Activated T-helper 1 cell treated with anti-CD3 and anti-CD28 coated beads, Interleukin-12 subunit alpha, Interleukin-12 subunit beta, Interleukin-2, Interleukin-4 antibody, amounts not matched to agents 30 ng/mL and 10 ng/mL and 1 ng/mL, durations not matched to agents 14 hours and 24 hours and 36 hours (primary cell): ENCODE measurements at regions not wholly inside any gene's neighbourhood (a gene's known extent, or its start where the extent isn't known, plus 50 kb on each side); places are given as distances from the start of the nearest gene placed in this dataset.
"Not testable (repeated sequence)": the region's sequence is repeated elsewhere in the genome, so short reads cannot be mapped to it uniquely, and the experiment has no call there.

Experiments used
- DNase-seq: peaks from one replicate; pipeline ENCODE4 v3.0.0; 2021; ENCODE audit warnings: low spot score
- H3K27ac Mint-ChIP-seq: one replicate; pipeline ENCODE4 v1.8.0; 2021; ENCODE audit warnings: mild to moderate bottlenecking, mixed read lengths
- H3K27me3 Mint-ChIP-seq: one replicate; pipeline ENCODE4 v1.8.0; 2022; ENCODE audit warnings: mild to moderate bottlenecking, moderate library complexity, mixed read lengths; ENCODE audit not compliant: insufficient read depth
- H3K36me3 Mint-ChIP-seq: one replicate; pipeline ENCODE4 v1.8.0; 2021; ENCODE audit warnings: low read depth, mixed read lengths
- H3K4me1 Mint-ChIP-seq: one replicate; pipeline ENCODE4 v1.8.0; 2021; ENCODE audit warnings: low read depth, mixed read lengths
- H3K4me3 Mint-ChIP-seq: one replicate; pipeline ENCODE4 v1.8.0; 2021; ENCODE audit warnings: mild to moderate bottlenecking, moderate library complexity, mixed read lengths
- H3K9me3 Mint-ChIP-seq: one replicate; pipeline ENCODE4 v1.8.0; 2021; ENCODE audit warnings: mixed read lengths
- intact Hi-C: fragments of 100-400 bp; cut with micrococcal nuclease; formaldehyde crosslinking; loops from one replicate; pipeline ENCODE4 v1.15.1; 2024

DNA sequence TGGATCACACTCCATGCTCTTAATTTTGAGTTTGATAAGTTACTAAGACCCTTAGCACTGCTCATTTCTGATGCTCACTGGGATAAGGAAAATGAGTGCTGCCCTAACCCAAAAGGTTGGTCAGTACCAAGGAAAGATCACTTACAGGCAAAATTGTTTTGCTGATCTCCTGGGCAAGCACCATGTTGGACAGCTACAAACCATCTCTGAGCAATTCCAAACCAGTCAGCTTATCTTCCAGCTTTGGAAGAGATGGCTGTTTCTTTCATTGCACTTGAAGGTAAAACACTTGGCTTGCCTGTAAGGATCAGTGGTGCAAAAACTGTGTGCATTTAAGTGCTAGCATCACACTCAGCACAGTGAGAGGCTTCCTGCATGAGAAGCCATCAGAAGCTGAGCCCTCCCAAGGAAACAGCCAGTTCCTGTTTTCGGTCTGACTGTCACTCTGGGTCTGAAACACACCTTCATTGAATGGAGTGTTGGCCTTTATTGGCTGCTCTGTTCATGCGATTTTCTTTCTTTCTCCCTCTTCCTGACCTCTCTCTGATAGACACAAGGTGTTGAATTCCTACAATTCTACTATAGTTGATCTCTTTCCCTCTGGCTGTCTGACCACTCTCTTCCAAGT is 126.4 kb upstream of the GHITM start:
- intact Hi-C loops: no loop called here
- H3K4me1 Mint-ChIP-seq: peaks cover 6% of the 10 kb centered on the region
- no peaks in the 10 kb centered on the region for H3K36me3 Mint-ChIP-seq
- DNase-seq: no peak
- H3K27me3 Mint-ChIP-seq: peaks cover 11% of the 10 kb centered on the region
- H3K4me3 Mint-ChIP-seq: no peak overlapping the region
- no peak overlapping the region for H3K27ac Mint-ChIP-seq
- no peaks in the 10 kb centered on the region for H3K9me3 Mint-ChIP-seq

DNA sequence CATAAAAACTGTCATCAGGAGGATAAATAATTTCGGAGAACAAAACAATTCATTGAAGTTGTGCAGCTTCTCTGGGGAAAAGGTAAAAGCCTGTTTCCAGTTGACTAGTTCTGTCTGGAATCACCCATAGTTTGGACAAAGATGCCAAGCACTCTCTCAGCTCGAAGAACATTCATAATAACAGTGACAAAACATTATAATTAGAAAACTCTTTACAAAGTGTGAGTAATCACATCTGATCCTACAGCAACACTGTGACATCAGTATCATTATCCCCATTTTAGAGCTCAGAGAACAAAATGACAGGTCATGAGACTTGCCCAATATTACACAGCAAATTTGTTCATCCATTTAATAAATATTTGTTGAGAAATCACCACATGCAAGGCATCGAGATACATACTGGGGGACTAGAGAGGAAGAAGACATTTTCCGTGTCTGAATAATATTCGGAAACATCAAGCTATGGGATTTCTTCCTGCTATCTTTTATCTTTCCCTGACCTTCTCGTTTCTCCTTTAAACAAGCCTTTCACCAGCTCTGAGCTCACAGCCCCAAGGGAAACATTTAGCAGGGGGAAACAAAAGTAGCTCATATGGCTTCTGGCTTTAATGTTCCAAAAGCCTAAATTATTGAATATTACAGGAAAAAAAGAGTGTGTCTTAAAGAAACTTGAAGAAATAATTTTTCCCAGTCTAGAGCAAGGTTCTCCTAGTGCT is 123.3 kb upstream of the GHITM start:
- Mint-ChIP-seq H3K9me3 (no peaks in the 10 kb centered on the region), H3K27me3 (peaks cover 8% of the 10 kb centered on the region), H3K27ac (no peak overlapping the region), H3K4me3 (no peak overlapping the region), H3K4me1 (peaks cover 6% of the 10 kb centered on the region), H3K36me3 (no peaks in the 10 kb centered on the region)
- intact Hi-C loops: no loop called here
- no peak for DNase-seq

DNA sequence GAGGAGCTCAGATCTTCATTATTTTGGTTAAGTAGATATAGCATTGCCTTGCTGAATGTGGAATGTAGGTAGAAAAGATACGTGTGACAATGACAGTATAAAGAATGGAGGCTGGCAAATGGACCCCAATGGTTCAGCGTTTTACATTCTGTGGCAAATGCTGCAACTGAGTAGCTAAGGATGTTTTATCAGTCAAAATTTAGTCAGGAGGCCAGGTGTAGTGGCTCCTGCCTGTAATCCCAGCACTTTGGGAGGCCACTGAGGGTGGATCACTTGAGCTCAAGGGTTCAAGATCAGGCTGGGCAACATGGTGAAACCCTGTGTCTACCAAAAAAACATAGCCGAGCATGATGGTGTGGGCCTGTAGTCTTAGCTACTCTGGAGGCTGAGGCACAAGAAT is 120.5 kb upstream of the GHITM start:
- intact Hi-C loops: no loop called here
- H3K27ac Mint-ChIP-seq: no peak overlapping the region
- no peak overlapping the region for H3K4me3 Mint-ChIP-seq
- no peaks in the 10 kb centered on the region for H3K4me1 Mint-ChIP-seq
- no peak for DNase-seq
- peaks cover 4% of the 10 kb centered on the region for H3K27me3 Mint-ChIP-seq
- H3K36me3 Mint-ChIP-seq: no peaks in the 10 kb centered on the region
- peaks cover 10% of the 10 kb centered on the region for H3K9me3 Mint-ChIP-seq

DNA sequence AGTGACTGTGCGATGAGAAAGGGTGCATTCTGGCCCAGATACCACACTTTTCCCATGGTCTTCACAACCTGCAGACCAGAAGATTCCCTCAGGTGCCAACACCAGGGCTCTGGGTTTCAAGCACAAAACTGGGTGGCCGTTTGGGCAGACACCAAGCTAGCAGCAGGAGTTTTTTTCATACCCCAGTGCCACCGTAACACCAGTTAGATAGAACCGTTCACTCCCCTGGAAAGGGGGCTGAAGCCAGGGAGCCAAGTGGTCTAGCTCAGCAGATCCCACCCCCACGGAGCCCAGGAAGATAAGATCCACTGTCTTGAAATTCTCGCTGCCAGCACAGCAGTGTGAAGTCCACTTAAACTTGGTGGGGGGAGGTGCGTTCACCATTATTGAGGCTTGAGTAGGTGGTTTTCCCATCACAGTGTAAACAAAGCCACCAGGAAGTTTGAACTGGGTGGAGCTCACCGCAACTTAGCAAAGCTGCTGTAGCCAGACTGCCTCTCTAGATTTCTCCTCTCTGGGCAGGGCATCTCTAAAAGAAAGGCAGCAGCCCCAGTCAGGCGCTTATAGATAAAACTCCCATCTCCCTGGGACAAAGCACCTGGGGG is 119.4 kb upstream of the GHITM start:
- intact Hi-C loops, DNase-seq, H3K4me1 Mint-ChIP-seq, H3K27ac Mint-ChIP-seq, H3K36me3 Mint-ChIP-seq, H3K27me3 Mint-ChIP-seq, H3K4me3 Mint-ChIP-seq: not testable (repeated sequence)
- peaks cover 10% of the 10 kb centered on the region for H3K9me3 Mint-ChIP-seq

DNA sequence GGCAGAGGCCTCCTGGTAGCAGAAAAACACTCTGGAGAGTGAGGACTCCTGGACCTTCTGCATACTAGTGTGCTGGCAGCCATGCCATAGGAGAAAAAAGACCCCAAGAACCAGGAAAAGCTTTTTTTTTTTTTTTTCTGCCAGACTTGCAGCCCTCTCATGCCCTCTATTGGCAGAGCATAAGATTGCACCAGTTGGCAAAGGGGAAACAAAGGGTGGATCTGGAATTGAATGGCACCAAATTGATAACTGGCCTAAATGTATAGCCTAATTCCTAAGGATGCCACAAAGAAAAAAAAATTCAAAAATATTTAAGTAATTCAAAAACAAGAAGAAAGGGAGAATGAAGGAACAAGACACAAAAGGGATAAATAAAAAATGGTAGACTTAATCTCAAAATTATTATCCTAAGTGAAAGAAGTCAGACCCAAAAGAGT is 112.5 kb upstream of the GHITM start:
- no peak for DNase-seq
- Mint-ChIP-seq H3K27me3 (no peaks in the 10 kb centered on the region), H3K36me3 (no peaks in the 10 kb centered on the region), H3K4me3 (no peak overlapping the region), H3K9me3 (peaks cover 10% of the 10 kb centered on the region), H3K27ac (no peak overlapping the region), H3K4me1 (no peaks in the 10 kb centered on the region)
- intact Hi-C loops: no loop called here

DNA sequence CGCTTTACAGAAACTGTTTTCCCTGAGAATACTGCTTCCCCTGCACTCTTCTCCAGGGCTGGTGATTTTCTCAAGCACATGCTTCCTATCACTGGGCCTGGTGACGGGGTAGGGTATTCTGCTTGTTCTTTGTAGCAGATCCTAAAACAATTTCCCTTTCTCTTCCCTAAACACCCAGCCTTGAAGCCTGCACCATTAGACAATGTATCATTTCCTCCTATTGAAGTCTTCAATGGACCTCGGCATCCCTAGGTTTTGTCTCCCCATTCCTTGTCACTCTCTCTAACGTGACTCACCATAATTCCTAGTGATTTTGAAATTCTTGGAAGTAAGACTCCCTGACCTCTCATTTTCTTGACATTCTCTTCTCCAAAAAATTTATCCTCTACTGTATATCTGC is 109.5 kb upstream of the GHITM start:
- H3K36me3 Mint-ChIP-seq: no peaks in the 10 kb centered on the region
- H3K27ac Mint-ChIP-seq: no peak overlapping the region
- no peaks in the 10 kb centered on the region for H3K27me3 Mint-ChIP-seq
- H3K4me3 Mint-ChIP-seq: no peak overlapping the region
- H3K4me1 Mint-ChIP-seq: no peaks in the 10 kb centered on the region
- intact Hi-C loops: no loop called here
- DNase-seq: no peak
- H3K9me3 Mint-ChIP-seq: no peaks in the 10 kb centered on the region

DNA sequence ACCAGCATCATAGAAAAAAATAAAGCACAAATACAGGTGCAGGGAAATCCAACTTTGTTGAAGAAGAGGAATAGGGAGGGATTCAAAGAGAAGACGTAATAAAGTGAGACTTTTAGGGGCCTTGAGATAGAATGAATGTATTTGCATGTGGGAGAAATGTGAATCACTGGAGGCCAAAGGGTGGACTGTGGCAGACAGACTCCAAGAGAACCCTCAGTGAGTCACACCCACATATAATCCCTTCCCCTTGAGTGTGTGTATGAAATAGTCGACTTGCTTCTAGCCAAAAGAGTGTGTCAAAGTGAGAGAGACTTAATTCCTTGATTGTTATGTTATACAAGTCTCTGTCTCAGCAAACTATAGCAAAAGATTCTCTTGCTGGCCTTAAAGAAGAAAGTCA is 101.3 kb upstream of the GHITM start:
- Mint-ChIP-seq H3K27me3 (peaks cover 4% of the 10 kb centered on the region), H3K9me3 (no peaks in the 10 kb centered on the region), H3K4me1 (no peaks in the 10 kb centered on the region), H3K4me3 (no peak overlapping the region), H3K27ac (no peak overlapping the region), H3K36me3 (no peaks in the 10 kb centered on the region)
- intact Hi-C loops: no loop called here
- no peak for DNase-seq

DNA sequence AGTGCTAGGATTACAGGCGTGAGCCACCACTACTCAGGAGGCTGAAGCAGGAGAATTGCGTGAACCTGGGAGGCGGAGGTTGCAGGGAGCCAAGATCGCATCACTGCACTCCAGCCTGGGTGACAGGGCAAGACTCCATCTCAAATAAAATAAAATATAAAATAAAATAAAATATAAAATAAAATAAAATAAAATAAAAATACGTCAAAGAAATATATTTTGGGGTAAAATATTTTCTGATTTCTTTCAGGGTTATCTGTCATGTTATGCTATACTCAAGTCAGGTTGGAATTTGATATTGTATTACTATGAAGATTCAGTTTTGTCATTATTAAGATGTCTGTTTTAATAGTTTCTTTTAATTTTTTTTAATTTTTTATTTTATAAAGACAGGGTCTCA is 99.4 kb upstream of the GHITM start:
- no peak for DNase-seq
- Mint-ChIP-seq H3K27me3 (peaks cover 6% of the 10 kb centered on the region), H3K27ac (no peak overlapping the region), H3K36me3 (no peaks in the 10 kb centered on the region), H3K9me3 (no peaks in the 10 kb centered on the region), H3K4me3 (no peak overlapping the region), H3K4me1 (no peaks in the 10 kb centered on the region)
- intact Hi-C loops: no loop called here

DNA sequence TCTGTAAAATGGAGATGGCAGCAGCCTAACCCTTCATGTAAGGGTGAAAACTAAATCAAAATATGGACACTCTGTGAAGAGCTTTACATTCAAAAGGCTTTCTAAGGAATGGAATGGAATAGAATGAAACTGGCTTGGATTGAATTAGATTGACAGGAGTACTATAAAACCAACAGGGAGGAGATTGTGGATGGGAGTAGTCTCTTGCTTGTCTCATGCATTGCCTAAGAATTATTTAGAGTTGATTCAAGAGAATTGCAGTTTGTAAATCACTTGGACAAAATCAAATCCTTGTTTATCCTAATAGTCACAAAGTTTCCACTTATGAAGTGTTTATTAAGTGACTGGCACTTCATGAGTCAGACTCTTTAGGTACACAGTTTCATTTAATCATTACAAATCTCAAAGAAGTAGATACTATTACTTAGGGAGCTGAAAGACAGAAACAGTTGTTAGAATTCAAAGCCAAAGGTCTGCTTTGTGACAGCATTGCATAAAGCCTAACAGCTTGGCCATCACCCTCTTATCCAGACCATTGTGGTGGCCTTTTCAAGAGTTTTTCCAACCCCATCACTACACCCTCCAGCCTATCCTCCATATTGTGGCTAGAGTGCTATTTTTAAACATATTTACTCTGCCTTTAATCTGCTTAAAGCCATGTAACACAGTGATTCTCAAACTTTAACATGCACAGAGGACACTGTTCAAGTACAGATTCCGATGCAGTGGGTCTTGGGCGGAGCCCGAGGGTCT is 91.9 kb upstream of the GHITM start:
- no peak overlapping the region for H3K4me3 Mint-ChIP-seq
- intact Hi-C loops: no loop called here
- H3K36me3 Mint-ChIP-seq: no peaks in the 10 kb centered on the region
- no peaks in the 10 kb centered on the region for H3K4me1 Mint-ChIP-seq
- no peaks in the 10 kb centered on the region for H3K9me3 Mint-ChIP-seq
- no peak for DNase-seq
- no peak overlapping the region for H3K27ac Mint-ChIP-seq
- H3K27me3 Mint-ChIP-seq: peaks cover 3% of the 10 kb centered on the region

DNA sequence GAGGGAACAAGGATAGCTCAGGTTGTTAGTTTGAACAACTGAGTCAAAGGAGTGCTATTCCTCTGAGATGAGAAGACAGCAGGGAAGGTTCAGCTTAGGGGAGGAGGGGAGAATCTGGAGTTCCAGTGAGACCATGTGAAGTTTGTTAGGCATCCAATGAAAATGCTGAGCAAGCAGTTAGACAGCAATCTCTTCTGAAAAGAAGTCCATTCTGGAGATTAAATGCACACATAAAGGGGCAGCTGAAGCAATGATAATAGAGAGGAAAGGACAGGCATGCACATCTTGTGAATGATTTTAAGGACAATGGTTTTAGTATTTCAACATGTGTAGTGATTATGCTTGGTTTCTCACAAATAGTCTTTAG is 89.7 kb upstream of the GHITM start:
- intact Hi-C loops: no loop called here
- H3K4me1 Mint-ChIP-seq: no peaks in the 10 kb centered on the region
- no peak overlapping the region for H3K4me3 Mint-ChIP-seq
- peaks cover 2% of the 10 kb centered on the region for H3K27me3 Mint-ChIP-seq
- no peaks in the 10 kb centered on the region for H3K36me3 Mint-ChIP-seq
- H3K9me3 Mint-ChIP-seq: no peaks in the 10 kb centered on the region
- DNase-seq: no peak
- no peak overlapping the region for H3K27ac Mint-ChIP-seq

DNA sequence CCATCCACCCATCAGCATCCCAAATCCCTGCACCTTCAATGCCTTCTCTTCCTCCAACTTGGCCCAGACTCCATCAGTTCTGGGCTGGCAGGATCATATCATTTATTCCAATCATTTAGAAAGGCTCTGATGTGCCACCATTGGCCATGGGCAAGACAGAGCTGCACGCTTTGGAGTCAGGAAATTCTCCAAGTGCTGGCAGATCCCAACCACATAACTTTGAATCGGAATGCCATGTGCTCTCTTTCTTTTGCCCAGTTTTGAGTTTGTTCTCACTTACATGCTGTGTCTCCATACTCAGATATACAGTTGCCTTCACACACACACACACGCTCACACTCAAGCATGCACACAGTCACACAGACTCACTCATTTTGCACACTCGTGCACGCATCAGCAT is 85.7 kb upstream of the GHITM start:
- no peaks in the 10 kb centered on the region for H3K9me3 Mint-ChIP-seq
- intact Hi-C loops: no loop called here

DNA sequence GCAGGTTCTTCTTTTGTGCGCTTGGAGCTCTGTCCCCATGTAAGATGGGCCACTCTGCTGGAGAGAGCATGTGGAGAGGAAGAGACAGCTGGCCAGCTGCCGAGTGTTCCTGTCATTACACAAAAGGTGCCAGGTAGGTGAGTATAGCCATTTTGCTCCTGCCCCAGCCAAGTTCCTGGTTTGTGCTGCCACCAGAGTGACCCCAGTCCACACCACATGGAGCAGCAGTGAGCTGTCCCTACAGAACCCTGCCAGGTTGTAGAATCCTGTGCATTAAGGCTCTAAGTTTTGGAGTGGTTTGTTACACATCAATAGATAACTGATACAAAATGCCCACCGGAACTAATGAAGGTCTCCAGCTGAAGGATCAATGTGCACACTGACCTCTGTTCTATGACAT is 84.6 kb upstream of the GHITM start:
- Mint-ChIP-seq H3K4me3 (no peak overlapping the region), H3K9me3 (no peaks in the 10 kb centered on the region), H3K36me3 (no peaks in the 10 kb centered on the region), H3K27me3 (peaks cover 2% of the 10 kb centered on the region), H3K27ac (no peak overlapping the region), H3K4me1 (no peaks in the 10 kb centered on the region)
- intact Hi-C loops: no loop called here
- DNase-seq: no peak

More for the DNA sequence above, 85.7 kb upstream of the GHITM start:
- no peak for DNase-seq
- peaks cover 2% of the 10 kb centered on the region for H3K27me3 Mint-ChIP-seq
- no peaks in the 10 kb centered on the region for H3K4me1 Mint-ChIP-seq
- no peak overlapping the region for H3K27ac Mint-ChIP-seq
- no peaks in the 10 kb centered on the region for H3K36me3 Mint-ChIP-seq
- no peak overlapping the region for H3K4me3 Mint-ChIP-seq

DNA sequence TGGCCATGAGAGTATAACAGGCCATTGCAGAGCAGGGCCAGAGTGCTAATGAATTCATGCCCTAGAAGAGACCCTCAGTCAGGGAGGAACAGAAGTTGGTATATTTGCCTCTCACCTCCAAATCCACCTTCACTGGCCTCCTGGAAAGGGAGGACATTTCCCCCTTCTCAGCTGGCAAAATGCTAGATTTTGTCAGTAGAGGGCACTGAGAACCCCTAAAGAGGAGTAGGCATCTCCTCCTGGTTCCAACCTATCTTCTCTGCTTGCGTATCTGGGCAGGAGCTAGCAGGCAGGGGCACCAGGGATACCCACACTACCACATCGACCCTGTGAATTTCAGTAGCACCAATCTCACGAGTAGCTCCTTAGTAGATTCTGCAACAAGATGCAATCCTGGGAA is 79.8 kb upstream of the GHITM start:
- H3K9me3 Mint-ChIP-seq: no peaks in the 10 kb centered on the region
- H3K4me1 Mint-ChIP-seq: no peaks in the 10 kb centered on the region
- H3K27ac Mint-ChIP-seq: no peak overlapping the region
- intact Hi-C loops: no loop called here
- peaks cover 3% of the 10 kb centered on the region for H3K27me3 Mint-ChIP-seq
- no peak overlapping the region for H3K4me3 Mint-ChIP-seq
- DNase-seq: no peak
- no peaks in the 10 kb centered on the region for H3K36me3 Mint-ChIP-seq
